H9 (cell line): ENCODE measurements at regions not wholly inside any gene's neighbourhood (a gene's known extent, or its start where the extent isn't known, plus 50 kb on each side); places are given as distances from the start of the nearest gene placed in this dataset.

Source experiments
- DNase-seq: peaks from one replicate; pipeline ENCODE4 v3.0.0-alpha.2; 2017
- H2AFZ ChIP-seq: one replicate; pipeline ENCODE4 v1.6.1; 2013; ENCODE audit warnings: mild to moderate bottlenecking, low read length, control low read depth, moderate library complexity
- H2AK5ac ChIP-seq: 2 replicates; pipeline ENCODE4 v1.6.1; 2013; ENCODE audit warnings: low read length, control low read depth, mixed read lengths; ENCODE audit not compliant: insufficient read length
- H2BK120ac ChIP-seq: one replicate; pipeline ENCODE4 v1.6.1; 2013; ENCODE audit warnings: low read depth, mild to moderate bottlenecking, low read length, control low read depth, inconsistent platforms; ENCODE audit not compliant: poor library complexity, severe bottlenecking
- H2BK12ac ChIP-seq: 2 replicates; pipeline ENCODE4 v1.6.1; 2013; ENCODE audit warnings: low read length, control low read depth, mixed read lengths, low read depth; ENCODE audit not compliant: insufficient read length
- H2BK15ac ChIP-seq: 2 replicates; pipeline ENCODE4 v1.6.1; 2013; ENCODE audit warnings: low read depth, low read length, control low read depth
- H2BK20ac ChIP-seq: one replicate; pipeline ENCODE4 v1.6.1; 2013; ENCODE audit warnings: low read depth, mild to moderate bottlenecking, low read length, control low read depth, inconsistent platforms; ENCODE audit not compliant: poor library complexity, severe bottlenecking
- H2BK5ac ChIP-seq: 2 replicates; pipeline ENCODE4 v1.6.1; 2013; ENCODE audit warnings: low read length, control low read depth, mixed read lengths; ENCODE audit not compliant: insufficient read length
- H3K14ac ChIP-seq: 2 replicates; pipeline ENCODE4 v1.6.1; 2013; ENCODE audit warnings: low read length, control low read depth; ENCODE audit not compliant: insufficient read depth
- H3K18ac ChIP-seq: 2 replicates; pipeline ENCODE4 v1.6.1; 2013; ENCODE audit warnings: low read depth, mild to moderate bottlenecking, mixed read lengths, low read length, control low read depth; ENCODE audit not compliant: insufficient read length
- H3K23ac ChIP-seq: 2 replicates; pipeline ENCODE4 v1.6.1; 2013; ENCODE audit warnings: low read length, control low read depth, mixed read lengths, low read depth; ENCODE audit not compliant: insufficient read length
- H3K23me2 ChIP-seq: 2 replicates; pipeline ENCODE4 v1.6.1; 2013; ENCODE audit warnings: low read depth, mild to moderate bottlenecking, mixed read lengths, low read length, control low read depth; ENCODE audit not compliant: insufficient read length, poor library complexity, severe bottlenecking
- H3K27ac ChIP-seq: 2 replicates; pipeline ENCODE4 v1.5.1; 2013; ENCODE audit warnings: low read length, control low read depth, mixed read lengths, low read depth; ENCODE audit not compliant: insufficient read length
- H3K27me3 ChIP-seq: 2 replicates; pipeline ENCODE4 v1.6.1; 2013; ENCODE audit warnings: low read length, control low read depth, inconsistent platforms; ENCODE audit not compliant: insufficient read depth
- H3K4ac ChIP-seq: 2 replicates; pipeline ENCODE4 v1.6.1; 2013; ENCODE audit warnings: low read depth, mild to moderate bottlenecking, control low read depth, inconsistent platforms, low read length, moderate library complexity
- H3K4me1 ChIP-seq: 2 replicates; pipeline ENCODE4 v1.6.1; 2013; ENCODE audit warnings: low read length, control low read depth, inconsistent platforms; ENCODE audit not compliant: insufficient read depth
- H3K4me2 ChIP-seq: 2 replicates; pipeline ENCODE4 v1.6.1; 2013; ENCODE audit warnings: low read length, control low read depth, mixed read lengths; ENCODE audit not compliant: insufficient read length, insufficient read depth
- H3K56ac ChIP-seq: 2 replicates; pipeline ENCODE4 v1.6.1; 2013; ENCODE audit warnings: low read depth, mild to moderate bottlenecking, mixed read lengths, low read length, control low read depth; ENCODE audit not compliant: insufficient read length
- H3K79me1 ChIP-seq: 2 replicates; pipeline ENCODE4 v1.6.1; 2013; ENCODE audit warnings: low read depth, mild to moderate bottlenecking, moderate library complexity, low read length, control low read depth, inconsistent platforms; ENCODE audit not compliant: insufficient read depth, poor library complexity, severe bottlenecking
- H3K79me2 ChIP-seq: 2 replicates; pipeline ENCODE4 v1.6.1; 2013; ENCODE audit warnings: low read length, control low read depth, inconsistent platforms; ENCODE audit not compliant: insufficient read depth
- H3K9ac ChIP-seq: 2 replicates; pipeline ENCODE4 v1.6.1; 2013; ENCODE audit warnings: low read length, control low read depth, mixed read lengths; ENCODE audit not compliant: insufficient read length; ENCODE audit errors: extremely low read depth
- H3K9me3 ChIP-seq: one replicate; pipeline ENCODE4 v1.6.1; 2013; ENCODE audit warnings: low read depth, low read length, inconsistent platforms; ENCODE audit not compliant: control insufficient read depth
- H3T11ph ChIP-seq: one replicate; pipeline ENCODE4 v1.6.1; 2013; ENCODE audit warnings: mild to moderate bottlenecking, low read length, control low read depth, inconsistent platforms
- H4K20me1 ChIP-seq: one replicate; pipeline ENCODE4 v1.6.1; 2013; ENCODE audit not compliant: control insufficient read depth, insufficient read length, insufficient read depth
- H4K5ac ChIP-seq: 2 replicates; pipeline ENCODE4 v1.6.1; 2013; ENCODE audit warnings: low read depth, mild to moderate bottlenecking, mixed read lengths, low read length, control low read depth; ENCODE audit not compliant: insufficient read length
- H4K8ac ChIP-seq: replicated peaks from 2 replicates; pipeline ENCODE4 v1.6.1; 2013; ENCODE audit warnings: low read length, control low read depth, mixed read lengths, low read depth; ENCODE audit not compliant: insufficient read length
- H4K91ac ChIP-seq: 2 replicates; pipeline ENCODE4 v1.6.1; 2013; ENCODE audit warnings: low read depth, mild to moderate bottlenecking, moderate library complexity, mixed read lengths, low read length, control low read depth; ENCODE audit not compliant: insufficient read length
- H3K27ac Mint-ChIP-seq, 3 experiments: 2 replicates in 2 of 3; 3 replicates in 1 of 3; pipeline ENCODE4 v1.8.0; 2020 to 2021; ENCODE audit warnings: mixed read lengths in 3 of 3, mild to moderate bottlenecking in 1 of 3, moderate library complexity in 1 of 3
- H3K27me3 Mint-ChIP-seq: 2 replicates; pipeline ENCODE4 v1.8.0; 2021; ENCODE audit warnings: low read depth, mild to moderate bottlenecking, moderate library complexity, mixed read lengths
- H3K36me3 Mint-ChIP-seq, 3 experiments: 2 replicates in 2 of 3; 3 replicates in 1 of 3; pipeline ENCODE4 v1.8.0; 2020 to 2021; ENCODE audit warnings: low read depth in 3 of 3, mixed read lengths in 3 of 3; ENCODE audit not compliant: insufficient read depth in 1 of 3
- H3K4me1 Mint-ChIP-seq, 2 experiments: 2 replicates each; pipeline ENCODE4 v1.8.0; 2020; ENCODE audit warnings: mixed read lengths in 2 of 2
- H3K4me3 Mint-ChIP-seq, 2 experiments: 2 replicates in 1 of 2; 3 replicates in 1 of 2; pipeline ENCODE4 v1.8.0; 2020 to 2021; ENCODE audit warnings: mild to moderate bottlenecking in 2 of 2, mixed read lengths in 2 of 2, moderate library complexity in 1 of 2
- H3K9me3 Mint-ChIP-seq, 2 experiments: 2 replicates in 1 of 2; 3 replicates in 1 of 2; pipeline ENCODE4 v1.8.0; 2020; ENCODE audit warnings: mild to moderate bottlenecking in 2 of 2, mixed read lengths in 2 of 2, moderate library complexity in 1 of 2
- CTCF ChIP-seq: fragments of 200-600 bp; sonication (generic); conservative IDR thresholded peaks from 3 replicates; pipeline ENCODE4 v1.8.0; 2021; ENCODE audit warnings: antibody characterized with exemption, mild to moderate bottlenecking
- WGBS: extraction: QIAGEN DNeasy Blood & Tissue Kit; methylation state at CpG from one replicate; pipeline ENCODE4 v1.1.7; 2013; ENCODE audit warnings: missing lambda C conversion rate, low lambda C conversion rate, mixed read lengths; ENCODE audit not compliant: insufficient read length; ENCODE audit errors: extremely low coverage; 5-methylcytosine and 5-hydroxymethylcytosine counted together

GRCh38 chr1:5200006-5200405 is 545.6 kb downstream of the AJAP1 start:
- H3K36me3 Mint-ChIP-seq, result no peaks in the 10 kb centered on the region; a peak in 1 of 7 replicates
- WGBS, result no CpG with 5 or more reads among the region's 3 CpGs
- H3K23ac ChIP-seq, result no peak overlapping the region

More at GRCh38 chr1:5200006-5200405, 545.6 kb downstream of the AJAP1 start:
- H3K18ac ChIP-seq, result no peak overlapping the region
- no peaks in the 10 kb centered on the region for H3K9me3 ChIP-seq
- no peak overlapping the region for H2BK15ac ChIP-seq
- no peak overlapping the region for H4K8ac ChIP-seq
- H3K4ac ChIP-seq, result no peak overlapping the region
- Mint-ChIP-seq H3K4me1 (peaks cover 17 to 22% of the 10 kb centered on the region in 2 experiments), H3K27me3 (peaks cover 31% of the 10 kb centered on the region), H3K9me3 (peaks cover 0 to 2% of the 10 kb centered on the region in 2 experiments; a peak in 2 of 5 replicates), H3K4me3 (no peak overlapping the region), H3K27ac (no peak overlapping the region)
- no peaks in the 10 kb centered on the region for H3K27me3 ChIP-seq
- no peak overlapping the region for H2BK120ac ChIP-seq
- H2BK12ac ChIP-seq, result no peak overlapping the region
- no peak overlapping the region for H3K9ac ChIP-seq
- no peak overlapping the region for H3T11ph ChIP-seq
- no peak overlapping the region for H3K27ac ChIP-seq
- no peak overlapping the region for H3K4me2 ChIP-seq
- H3K79me1 ChIP-seq, result no peaks in the 10 kb centered on the region
- no peak for TF ChIP-seq CTCF
- H3K23me2 ChIP-seq, result no peaks in the 10 kb centered on the region
- H4K5ac ChIP-seq, result no peak overlapping the region
- no peak overlapping the region for H2BK5ac ChIP-seq
- H2BK20ac ChIP-seq, result no peak overlapping the region
- no peak for DNase-seq
- no peak overlapping the region for H3K56ac ChIP-seq
- H2AFZ ChIP-seq, result no peak overlapping the region
- no peak overlapping the region for H3K14ac ChIP-seq
- H3K79me2 ChIP-seq, result peaks cover 2% of the 10 kb centered on the region; the same call in 1 of the 2 replicates
- H3K4me1 ChIP-seq, result 0 out of 2 replicates have a peak, but pooled peaks cover 2% of the 10 kb centered on the region
- no peaks in the 10 kb centered on the region for H4K20me1 ChIP-seq
- H2AK5ac ChIP-seq, result no peak overlapping the region
- H4K91ac ChIP-seq, result no peak overlapping the region
